Mesendoderm (in vitro differentiated cells): ENCODE measurements at regions not wholly inside any gene's neighbourhood (a gene's known extent, or its start where the extent isn't known, plus 50 kb on each side); places are given as distances from the start of the nearest gene placed in this dataset.
A peak's percentile ranks its signal among the peaks of the same experiment; 100 is the strongest.

Experiments
- DNase-seq: peaks from one replicate; pipeline ENCODE4 v3.0.0; 2013
- H2AK5ac ChIP-seq: 2 replicates; pipeline ENCODE4 v1.6.1; 2013; ENCODE audit warnings: low read length, inconsistent platforms
- H2BK120ac ChIP-seq: 2 replicates; pipeline ENCODE4 v1.6.1; 2013; ENCODE audit warnings: low read depth, mild to moderate bottlenecking, low read length, moderate library complexity, mixed read lengths
- H2BK15ac ChIP-seq: replicated peaks from 2 replicates; pipeline ENCODE4 v1.6.1; 2013; ENCODE audit warnings: low read depth, mild to moderate bottlenecking, moderate library complexity
- H2BK5ac ChIP-seq: 2 replicates; pipeline ENCODE4 v1.6.1; 2013; ENCODE audit warnings: low read length, inconsistent platforms
- H3K18ac ChIP-seq: 2 replicates; pipeline ENCODE4 v1.6.1; 2013; ENCODE audit warnings: mild to moderate bottlenecking, low read length, mixed read lengths
- H3K23ac ChIP-seq: one replicate; pipeline ENCODE4 v1.6.1; 2013; ENCODE audit warnings: low read length
- H3K27ac ChIP-seq: 2 replicates; pipeline ENCODE4 v1.5.1; 2013; ENCODE audit warnings: low read depth, mild to moderate bottlenecking, inconsistent platforms, low read length, moderate library complexity
- H3K27me3 ChIP-seq: 2 replicates; pipeline ENCODE4 v1.6.1; 2013; ENCODE audit warnings: low read length, control low read depth, mild to moderate bottlenecking, inconsistent platforms; ENCODE audit not compliant: insufficient read depth, poor library complexity
- H3K36me3 ChIP-seq: 2 replicates; pipeline ENCODE4 v1.6.1; 2013; ENCODE audit warnings: low read length, inconsistent platforms; ENCODE audit not compliant: control insufficient read depth, insufficient read depth
- H3K4ac ChIP-seq: one replicate; pipeline ENCODE4 v1.6.1; 2013; ENCODE audit warnings: low read depth, mild to moderate bottlenecking, low read length, moderate library complexity
- H3K4me1 ChIP-seq: 2 replicates; pipeline ENCODE4 v1.6.1; 2013; ENCODE audit warnings: low read depth, low read length, inconsistent platforms; ENCODE audit not compliant: control insufficient read depth
- H3K4me2 ChIP-seq: 2 replicates; pipeline ENCODE4 v1.6.1; 2013; ENCODE audit warnings: low read length
- H3K4me3 ChIP-seq: 2 replicates; pipeline ENCODE4 v1.5.1; 2013; ENCODE audit warnings: mild to moderate bottlenecking, low read length
- H3K56ac ChIP-seq: one replicate; pipeline ENCODE4 v1.6.1; 2013; ENCODE audit warnings: low read length
- H3K79me1 ChIP-seq: 2 replicates; pipeline ENCODE4 v1.6.1; 2013; ENCODE audit warnings: low read length, inconsistent platforms
- H3K79me2 ChIP-seq: 2 replicates; pipeline ENCODE4 v1.6.1; 2013; ENCODE audit warnings: mild to moderate bottlenecking, low read length; ENCODE audit not compliant: control insufficient read depth, insufficient read depth
- H3K9ac ChIP-seq: 2 replicates; pipeline ENCODE4 v1.6.1; 2013; ENCODE audit warnings: low read length, inconsistent platforms
- H4K5ac ChIP-seq: one replicate; pipeline ENCODE4 v1.6.1; 2013; ENCODE audit warnings: low read length
- H4K8ac ChIP-seq: one replicate; pipeline ENCODE4 v1.6.1; 2013; ENCODE audit warnings: low read depth, mild to moderate bottlenecking, control low read depth, low read length, moderate library complexity
- WGBS: extraction: QIAGEN DNeasy Blood & Tissue Kit; methylation state at CpG from one replicate; pipeline ENCODE4 v1.1.7; 2013; ENCODE audit warnings: low lambda C conversion rate, missing lambda C conversion rate; ENCODE audit not compliant: insufficient coverage; ENCODE audit errors: extremely low coverage; 5-methylcytosine and 5-hydroxymethylcytosine counted together

DNA sequence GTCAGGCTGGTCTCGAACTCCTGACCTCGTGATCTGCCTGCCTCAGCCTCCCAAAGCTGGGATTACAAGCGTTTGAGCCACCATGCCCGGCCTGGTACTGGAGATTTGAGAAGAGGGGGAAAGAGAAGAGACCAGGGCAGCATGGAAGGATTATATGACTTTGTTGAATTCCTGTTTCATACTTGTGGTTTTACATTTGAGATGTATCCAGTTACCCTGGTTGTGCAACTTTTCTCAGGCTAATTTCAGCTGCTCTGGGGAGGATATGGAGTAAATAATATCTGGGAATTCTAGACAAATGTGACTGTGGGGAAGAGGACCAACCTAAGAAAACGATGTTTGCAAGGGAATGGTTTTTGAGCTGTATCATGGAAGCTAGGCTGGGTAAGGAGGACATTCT is 89.5 kb upstream of the GREM2 start:
- no peak overlapping the region for H3K18ac ChIP-seq
- no CpG with 5 or more reads among the region's 5 CpGs for WGBS
- no peak overlapping the region for H4K5ac ChIP-seq
- H2AK5ac ChIP-seq, result no peak overlapping the region
- no peak overlapping the region for H3K4ac ChIP-seq
- no peak overlapping the region for H3K27ac ChIP-seq
- H4K8ac ChIP-seq, result no peak overlapping the region
- H3K56ac ChIP-seq, result no peak overlapping the region
- no peaks in the 10 kb centered on the region for H3K79me2 ChIP-seq
- no peaks in the 10 kb centered on the region for H3K4me1 ChIP-seq
- no peaks in the 10 kb centered on the region for H3K27me3 ChIP-seq
- no peak overlapping the region for H2BK5ac ChIP-seq
- H3K79me1 ChIP-seq, result no peaks in the 10 kb centered on the region
- H3K9ac ChIP-seq, result no peak overlapping the region
- no peak overlapping the region for H3K4me3 ChIP-seq
- H3K4me2 ChIP-seq, result no peak overlapping the region
- no peak overlapping the region for H2BK15ac ChIP-seq
- no peaks in the 10 kb centered on the region for H3K36me3 ChIP-seq
- no peak overlapping the region for H3K23ac ChIP-seq
- H2BK120ac ChIP-seq, result no peak overlapping the region
- DNase-seq, result no peak

DNA sequence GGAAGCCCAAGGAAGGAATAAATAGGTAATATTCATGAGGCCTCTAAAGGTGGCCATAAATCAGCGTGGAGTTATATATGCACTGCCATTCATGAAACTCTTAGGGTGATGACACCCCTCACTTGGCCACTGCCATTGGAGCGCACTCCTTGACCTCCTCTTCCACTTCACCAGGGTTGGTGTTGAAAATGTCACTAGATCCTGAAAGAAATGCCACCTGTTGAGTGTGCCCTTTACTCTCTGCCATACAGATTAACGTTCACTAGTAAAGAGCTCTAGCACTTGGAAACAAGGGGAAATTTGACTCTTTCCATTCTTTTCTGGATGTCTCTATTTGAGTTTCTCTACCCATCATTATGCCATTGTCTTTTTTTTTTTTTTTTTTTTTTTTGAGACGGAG is 83.5 kb upstream of the GREM2 start:
- Histone ChIP-seq H4K5ac (no peak overlapping the region), H2BK120ac (no peak overlapping the region), H3K36me3 (no peaks in the 10 kb centered on the region), H2BK15ac (no peak overlapping the region), H3K18ac (no peak overlapping the region), H3K4me1 (no peaks in the 10 kb centered on the region), H3K4ac (no peak overlapping the region), H2AK5ac (no peak overlapping the region), H2BK5ac (no peak overlapping the region), H3K27ac (no peak overlapping the region), H3K79me2 (no peaks in the 10 kb centered on the region), H3K4me2 (no peak overlapping the region), H4K8ac (no peak overlapping the region), H3K27me3 (no peaks in the 10 kb centered on the region), H3K56ac (no peak overlapping the region), H3K79me1 (no peaks in the 10 kb centered on the region), H3K23ac (no peak overlapping the region), H3K4me3 (no peak overlapping the region), H3K9ac (no peak overlapping the region)
- WGBS, result no CpG with 5 or more reads among the region's 4 CpGs
- no peak for DNase-seq

GRCh38 chr1:240693844-240694243 is 81.9 kb upstream of the GREM2 start:
- H3K4me2 ChIP-seq, result no peak overlapping the region
- H3K79me2 ChIP-seq, result no peaks in the 10 kb centered on the region
- H3K79me1 ChIP-seq, result no peaks in the 10 kb centered on the region
- H2AK5ac ChIP-seq, result no peak overlapping the region
- H2BK120ac ChIP-seq, result no peak overlapping the region
- H3K56ac ChIP-seq, result no peak overlapping the region
- H3K27me3 ChIP-seq, result no peaks in the 10 kb centered on the region
- no peak overlapping the region for H4K5ac ChIP-seq
- H3K4ac ChIP-seq, result no peak overlapping the region
- no peaks in the 10 kb centered on the region for H3K36me3 ChIP-seq
- H3K27ac ChIP-seq, result no peak overlapping the region
- H2BK15ac ChIP-seq, result no peak overlapping the region
- no peak overlapping the region for H3K4me3 ChIP-seq
- H3K18ac ChIP-seq, result no peak overlapping the region
- no CpG with 5 or more reads among the region's 3 CpGs for WGBS
- no peak overlapping the region for H2BK5ac ChIP-seq
- H4K8ac ChIP-seq, result no peak overlapping the region
- DNase-seq, result no peak
- H3K9ac ChIP-seq, result no peak overlapping the region
- H3K23ac ChIP-seq, result no peak overlapping the region
- no peaks in the 10 kb centered on the region for H3K4me1 ChIP-seq

DNA sequence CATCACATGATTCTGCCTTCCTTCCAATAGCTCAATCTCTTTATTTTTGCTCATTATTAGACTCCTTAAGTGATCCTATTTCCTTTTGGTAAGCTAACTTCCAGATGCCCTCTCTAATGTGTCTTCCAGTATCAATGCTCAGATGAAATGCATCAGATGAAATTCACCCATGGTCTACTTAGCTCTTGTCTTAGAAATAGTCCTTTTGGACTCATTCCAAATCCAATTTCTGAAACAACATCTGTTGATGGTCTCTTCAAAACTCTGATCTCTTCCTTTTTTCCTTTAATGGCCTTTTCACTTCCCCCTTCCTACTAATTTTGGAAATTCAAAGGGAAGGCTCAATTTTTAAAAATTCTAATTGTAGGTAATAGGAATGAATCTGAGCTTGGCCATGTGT is 81.1 kb upstream of the GREM2 start:
- Histone ChIP-seq H3K36me3 (no peaks in the 10 kb centered on the region), H3K23ac (no peak overlapping the region), H3K4me3 (no peak overlapping the region), H3K18ac (no peak overlapping the region), H3K4ac (no peak overlapping the region), H3K9ac (no peak overlapping the region), H2BK15ac (no peak overlapping the region), H2AK5ac (no peak overlapping the region), H4K5ac (no peak overlapping the region), H3K4me2 (no peak overlapping the region), H3K4me1 (no peaks in the 10 kb centered on the region), H3K79me2 (no peaks in the 10 kb centered on the region), H2BK5ac (no peak overlapping the region), H3K79me1 (no peaks in the 10 kb centered on the region), H4K8ac (no peak overlapping the region), H3K56ac (no peak overlapping the region), H3K27me3 (no peaks in the 10 kb centered on the region), H3K27ac (no peak overlapping the region), H2BK120ac (no peak overlapping the region)
- no peak for DNase-seq

DNA sequence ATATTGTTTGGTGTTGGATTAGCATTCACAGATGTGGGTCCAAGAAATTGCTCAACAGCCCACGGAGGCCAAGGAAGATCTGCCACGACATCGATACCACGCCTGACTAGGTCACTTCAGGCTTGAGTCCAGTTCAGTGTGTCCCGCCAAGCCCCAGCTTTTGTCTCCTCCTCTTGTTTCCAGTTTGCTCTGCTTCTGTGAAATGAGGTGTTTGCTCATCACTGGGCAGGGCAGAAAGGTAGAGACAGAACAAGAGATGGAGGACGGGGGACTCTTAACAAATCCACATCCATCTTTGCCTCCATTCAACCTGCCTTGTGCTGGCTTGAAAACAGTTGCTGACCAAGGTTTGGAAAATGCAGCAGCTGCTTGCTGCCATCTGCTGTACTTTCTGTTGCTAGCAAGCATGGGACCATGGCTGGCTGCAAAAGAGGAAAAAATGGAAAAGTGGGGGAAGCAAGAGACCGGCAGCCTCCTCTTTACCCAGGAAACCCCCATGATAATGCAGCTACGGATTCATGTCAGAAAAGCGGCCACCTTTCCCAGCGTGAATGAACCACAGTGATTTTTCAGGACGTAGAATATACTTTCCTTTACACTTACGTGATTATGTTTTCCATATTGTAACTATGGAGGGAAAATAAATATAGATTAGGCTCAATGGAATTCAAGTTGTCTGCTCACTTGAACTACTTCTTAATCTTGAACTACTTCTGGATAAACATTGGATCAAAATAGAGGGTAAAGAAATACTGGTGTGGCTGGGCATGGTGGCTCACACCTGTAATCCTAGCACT is 80.2 kb upstream of the GREM2 start:
- WGBS, result no CpG with 5 or more reads among the region's 12 CpGs
- H3K4me1 ChIP-seq, result no peaks in the 10 kb centered on the region
- no peak overlapping the region for H2BK5ac ChIP-seq
- H3K4me3 ChIP-seq, result no peak overlapping the region
- no peak overlapping the region for H2AK5ac ChIP-seq
- no peak overlapping the region for H3K4ac ChIP-seq
- no peaks in the 10 kb centered on the region for H3K27me3 ChIP-seq
- no peak overlapping the region for H3K9ac ChIP-seq
- no peak overlapping the region for H3K27ac ChIP-seq
- H4K8ac ChIP-seq, result no peak overlapping the region
- H3K79me2 ChIP-seq, result no peaks in the 10 kb centered on the region
- H3K4me2 ChIP-seq, result no peak overlapping the region
- H4K5ac ChIP-seq, result no peak overlapping the region
- no peak overlapping the region for H3K18ac ChIP-seq
- H3K23ac ChIP-seq, result no peak overlapping the region
- no peak overlapping the region for H2BK15ac ChIP-seq
- H2BK120ac ChIP-seq, result no peak overlapping the region
- no peaks in the 10 kb centered on the region for H3K36me3 ChIP-seq
- peak; percentile 80 for DNase-seq
- no peaks in the 10 kb centered on the region for H3K79me1 ChIP-seq
- H3K56ac ChIP-seq, result no peak overlapping the region

DNA sequence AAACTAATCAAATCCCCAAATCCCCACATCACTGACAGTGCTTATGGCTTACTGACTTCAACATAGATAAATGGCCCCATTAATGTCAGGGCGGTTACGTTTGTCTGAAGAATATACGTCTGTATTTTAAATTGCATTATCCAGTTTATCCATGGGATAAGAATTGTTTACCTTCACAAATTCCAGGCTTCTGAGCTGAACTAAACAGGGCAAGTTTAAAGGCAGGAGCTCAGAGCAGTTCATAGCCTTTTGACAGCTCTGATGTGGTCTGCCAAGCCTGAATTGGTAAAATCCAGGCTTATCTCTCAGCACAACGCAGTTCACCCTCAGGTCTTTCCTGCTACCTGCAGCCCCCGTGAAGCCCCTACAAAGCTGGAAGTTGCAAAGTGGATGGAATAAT is 79.5 kb upstream of the GREM2 start:
- Histone ChIP-seq H3K4ac (no peak overlapping the region), H3K79me1 (no peaks in the 10 kb centered on the region), H3K9ac (no peak overlapping the region), H3K4me3 (no peak overlapping the region), H3K4me2 (no peak overlapping the region), H3K23ac (no peak overlapping the region), H3K36me3 (no peaks in the 10 kb centered on the region), H4K8ac (no peak overlapping the region), H2BK5ac (no peak overlapping the region), H3K27me3 (no peaks in the 10 kb centered on the region), H3K27ac (no peak overlapping the region), H2BK120ac (no peak overlapping the region), H2BK15ac (no peak overlapping the region), H3K4me1 (no peaks in the 10 kb centered on the region), H2AK5ac (no peak overlapping the region), H3K79me2 (no peaks in the 10 kb centered on the region), H3K18ac (no peak overlapping the region), H4K5ac (no peak overlapping the region), H3K56ac (no peak overlapping the region)
- DNase-seq, result no peak
- no CpG with 5 or more reads among the region's 5 CpGs for WGBS
